ENCODE measurements at regions not wholly inside any gene's neighbourhood (a gene's known extent, or its start where the extent isn't known, plus 50 kb on each side); places are given as distances from the start of the nearest gene placed in this dataset.
"Not testable (repeated sequence)": the region's sequence is repeated elsewhere in the genome, so short reads cannot be mapped to it uniquely, and the experiment has no call there.

GRCh38 chr9:94400461-94400860 is 72.0 kb upstream of the NUTM2F start:
- H2BK15ac ChIP-seq (replicated peaks; ENCODE audit: low read depth); H4K5ac ChIP-seq (ENCODE audit: low read length); H3K23ac ChIP-seq (ENCODE audit: low read length); H4K8ac ChIP-seq (ENCODE audit: low read depth, low read length); H3K4me2 ChIP-seq (ENCODE audit: low read length); H3K36me3 ChIP-seq (ENCODE audit: control insufficient read depth, insufficient read depth, low read length); H3K27ac ChIP-seq (ENCODE audit: low read depth, low read length); H3K27me3 ChIP-seq (ENCODE audit: insufficient read depth, low read length, poor library complexity); DNase-seq; H3K18ac ChIP-seq (ENCODE audit: low read length); H2BK5ac ChIP-seq (ENCODE audit: low read length); H3K56ac ChIP-seq (ENCODE audit: low read length); H3K79me1 ChIP-seq (ENCODE audit: low read length); H3K4me1 ChIP-seq (ENCODE audit: control insufficient read depth, low read depth, low read length); H3K9ac ChIP-seq (ENCODE audit: low read length); H3K79me2 ChIP-seq (ENCODE audit: control insufficient read depth, insufficient read depth, low read length); H2BK120ac ChIP-seq (ENCODE audit: low read depth, low read length); H2AK5ac ChIP-seq (ENCODE audit: low read length); H3K4me3 ChIP-seq (ENCODE audit: low read length); H3K4ac ChIP-seq (ENCODE audit: low read depth, low read length): not testable (repeated sequence)
- WGBS (ENCODE audit: extremely low coverage, insufficient coverage, low lambda C conversion rate): no CpG with 5 or more reads among the region's 4 CpGs

GRCh38 chr9:94402795-94403194 is 74.4 kb upstream of the NUTM2F start:
- not testable (repeated sequence) for H3K23ac ChIP-seq (ENCODE audit: low read length); H2BK120ac ChIP-seq (ENCODE audit: low read depth, low read length); H3K27me3 ChIP-seq (ENCODE audit: insufficient read depth, low read length, poor library complexity); H3K4me2 ChIP-seq (ENCODE audit: low read length); H3K27ac ChIP-seq (ENCODE audit: low read depth, low read length); H3K79me1 ChIP-seq (ENCODE audit: low read length); H2AK5ac ChIP-seq (ENCODE audit: low read length); H3K56ac ChIP-seq (ENCODE audit: low read length); H2BK5ac ChIP-seq (ENCODE audit: low read length); H3K4me3 ChIP-seq (ENCODE audit: low read length); DNase-seq; H3K36me3 ChIP-seq (ENCODE audit: control insufficient read depth, insufficient read depth, low read length); H4K5ac ChIP-seq (ENCODE audit: low read length); H3K9ac ChIP-seq (ENCODE audit: low read length); H2BK15ac ChIP-seq (replicated peaks; ENCODE audit: low read depth); H3K4me1 ChIP-seq (ENCODE audit: control insufficient read depth, low read depth, low read length); H3K18ac ChIP-seq (ENCODE audit: low read length); H3K4ac ChIP-seq (ENCODE audit: low read depth, low read length); H4K8ac ChIP-seq (ENCODE audit: low read depth, low read length); H3K79me2 ChIP-seq (ENCODE audit: control insufficient read depth, insufficient read depth, low read length)
- no CpG with 5 or more reads among the region's 1 CpG for WGBS (ENCODE audit: extremely low coverage, insufficient coverage, low lambda C conversion rate)

DNA sequence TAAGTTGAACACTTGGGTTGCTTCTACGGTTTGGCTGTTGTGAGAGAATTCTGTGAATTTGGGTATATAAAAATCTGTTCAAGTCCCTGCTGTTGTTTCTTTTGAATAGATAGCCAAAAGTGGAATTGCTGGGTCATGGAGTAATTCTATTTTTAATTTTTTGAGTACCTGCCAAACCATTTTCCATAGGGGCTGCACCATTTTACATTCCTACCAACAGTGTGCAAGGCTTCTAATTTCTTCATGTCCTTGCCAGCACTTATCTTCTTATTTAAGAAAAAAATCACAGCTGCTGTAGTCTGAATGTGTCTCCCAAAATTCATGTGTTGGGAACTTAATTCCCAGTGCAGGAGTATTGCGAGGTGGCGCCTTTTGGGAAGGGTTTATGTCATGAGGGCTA is 75.1 kb upstream of the NUTM2F start:
- not testable (repeated sequence) for H3K27me3 ChIP-seq (ENCODE audit: insufficient read depth, low read length, poor library complexity); H3K36me3 ChIP-seq (ENCODE audit: control insufficient read depth, insufficient read depth, low read length)
- no CpG with 5 or more reads among the region's 3 CpGs for WGBS (ENCODE audit: extremely low coverage, insufficient coverage, low lambda C conversion rate)

GRCh38 chr9:94413665-94414064 is 85.2 kb upstream of the NUTM2F start:
- not testable (repeated sequence) for H2BK5ac ChIP-seq (ENCODE audit: low read length); H3K18ac ChIP-seq (ENCODE audit: low read length); H3K4me3 ChIP-seq (ENCODE audit: low read length); DNase-seq; H3K9ac ChIP-seq (ENCODE audit: low read length); H3K36me3 ChIP-seq (ENCODE audit: control insufficient read depth, insufficient read depth, low read length); H3K4me1 ChIP-seq (ENCODE audit: control insufficient read depth, low read depth, low read length); H4K8ac ChIP-seq (ENCODE audit: low read depth, low read length); H3K4ac ChIP-seq (ENCODE audit: low read depth, low read length); H2BK120ac ChIP-seq (ENCODE audit: low read depth, low read length); H3K23ac ChIP-seq (ENCODE audit: low read length); H2BK15ac ChIP-seq (replicated peaks; ENCODE audit: low read depth); H4K5ac ChIP-seq (ENCODE audit: low read length); H3K79me1 ChIP-seq (ENCODE audit: low read length); H2AK5ac ChIP-seq (ENCODE audit: low read length); H3K56ac ChIP-seq (ENCODE audit: low read length); H3K79me2 ChIP-seq (ENCODE audit: control insufficient read depth, insufficient read depth, low read length); H3K27me3 ChIP-seq (ENCODE audit: insufficient read depth, low read length, poor library complexity); H3K27ac ChIP-seq (ENCODE audit: low read depth, low read length); H3K4me2 ChIP-seq (ENCODE audit: low read length)
- WGBS (ENCODE audit: extremely low coverage, insufficient coverage, low lambda C conversion rate): no CpG with 5 or more reads among the region's 2 CpGs

More for the DNA sequence above, 75.1 kb upstream of the NUTM2F start:
- not testable (repeated sequence) for H3K23ac ChIP-seq (ENCODE audit: low read length); H2AK5ac ChIP-seq (ENCODE audit: low read length); H2BK5ac ChIP-seq (ENCODE audit: low read length); H3K4ac ChIP-seq (ENCODE audit: low read depth, low read length); H4K5ac ChIP-seq (ENCODE audit: low read length); H3K27ac ChIP-seq (ENCODE audit: low read depth, low read length); H3K4me1 ChIP-seq (ENCODE audit: control insufficient read depth, low read depth, low read length); H3K56ac ChIP-seq (ENCODE audit: low read length); DNase-seq; H3K4me2 ChIP-seq (ENCODE audit: low read length); H3K18ac ChIP-seq (ENCODE audit: low read length); H4K8ac ChIP-seq (ENCODE audit: low read depth, low read length); H2BK15ac ChIP-seq (replicated peaks; ENCODE audit: low read depth); H2BK120ac ChIP-seq (ENCODE audit: low read depth, low read length); H3K79me2 ChIP-seq (ENCODE audit: control insufficient read depth, insufficient read depth, low read length); H3K79me1 ChIP-seq (ENCODE audit: low read length); H3K4me3 ChIP-seq (ENCODE audit: low read length); H3K9ac ChIP-seq (ENCODE audit: low read length)

DNA sequence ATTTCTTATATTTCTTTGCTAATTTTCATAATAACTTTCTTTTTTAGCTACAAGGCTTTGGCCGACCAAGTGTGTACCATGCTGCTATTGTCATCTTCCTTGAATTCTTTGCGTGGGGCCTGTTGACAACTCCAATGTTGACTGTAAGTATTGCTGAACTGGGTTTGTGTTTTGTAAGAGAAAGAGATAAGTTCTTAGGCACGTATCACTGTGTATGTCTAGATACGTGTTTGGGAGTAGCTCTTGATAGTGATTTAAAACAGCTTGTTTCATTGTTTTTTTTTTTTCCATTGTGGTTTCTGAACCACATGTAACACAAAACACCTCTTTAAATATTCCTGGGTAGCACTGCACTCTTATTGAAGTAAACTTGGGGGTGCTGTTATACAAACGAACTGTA is 86.7 kb upstream of the NUTM2F start:
- not testable (repeated sequence) for H2BK15ac ChIP-seq (replicated peaks; ENCODE audit: low read depth); H2AK5ac ChIP-seq (ENCODE audit: low read length); H3K27me3 ChIP-seq (ENCODE audit: insufficient read depth, low read length, poor library complexity); H3K4me2 ChIP-seq (ENCODE audit: low read length); H3K4me3 ChIP-seq (ENCODE audit: low read length); H3K36me3 ChIP-seq (ENCODE audit: control insufficient read depth, insufficient read depth, low read length); H3K27ac ChIP-seq (ENCODE audit: low read depth, low read length); H3K4ac ChIP-seq (ENCODE audit: low read depth, low read length); H2BK5ac ChIP-seq (ENCODE audit: low read length); H3K79me1 ChIP-seq (ENCODE audit: low read length); H4K8ac ChIP-seq (ENCODE audit: low read depth, low read length); DNase-seq; H3K56ac ChIP-seq (ENCODE audit: low read length); H3K79me2 ChIP-seq (ENCODE audit: control insufficient read depth, insufficient read depth, low read length); H4K5ac ChIP-seq (ENCODE audit: low read length); H3K23ac ChIP-seq (ENCODE audit: low read length); H3K9ac ChIP-seq (ENCODE audit: low read length); H3K4me1 ChIP-seq (ENCODE audit: control insufficient read depth, low read depth, low read length); H2BK120ac ChIP-seq (ENCODE audit: low read depth, low read length); H3K18ac ChIP-seq (ENCODE audit: low read length)
- no CpG with 5 or more reads among the region's 5 CpGs for WGBS (ENCODE audit: extremely low coverage, insufficient coverage, low lambda C conversion rate)

DNA sequence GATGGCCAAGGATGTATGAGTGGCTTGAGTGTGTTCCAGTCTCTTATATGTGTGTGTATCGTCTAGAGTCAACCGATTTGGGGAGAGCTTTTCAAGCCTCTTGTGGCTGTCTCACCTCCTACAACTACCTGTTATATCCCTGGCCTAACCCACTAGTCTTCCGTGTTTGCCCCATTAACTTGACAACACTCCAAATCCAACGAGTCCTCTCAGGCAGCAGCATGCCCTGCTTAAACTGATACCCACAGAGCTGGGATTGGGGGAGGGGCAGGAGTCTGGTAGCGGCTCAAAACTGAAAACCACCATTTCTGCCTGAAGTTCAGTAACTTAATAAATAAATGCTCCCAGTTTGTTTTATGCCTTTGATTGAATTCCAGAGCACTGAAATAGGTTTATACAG is 91.7 kb upstream of the NUTM2F start:
- peak; percentile 23 for DNase-seq
- not testable (repeated sequence) for H3K4me3 ChIP-seq (ENCODE audit: low read length); H3K56ac ChIP-seq (ENCODE audit: low read length); H2AK5ac ChIP-seq (ENCODE audit: low read length); H4K5ac ChIP-seq (ENCODE audit: low read length); H3K4me2 ChIP-seq (ENCODE audit: low read length); H3K79me1 ChIP-seq (ENCODE audit: low read length); H3K36me3 ChIP-seq (ENCODE audit: control insufficient read depth, insufficient read depth, low read length); H3K9ac ChIP-seq (ENCODE audit: low read length); H2BK15ac ChIP-seq (replicated peaks; ENCODE audit: low read depth); H3K18ac ChIP-seq (ENCODE audit: low read length); H3K27me3 ChIP-seq (ENCODE audit: insufficient read depth, low read length, poor library complexity); H3K4ac ChIP-seq (ENCODE audit: low read depth, low read length); H2BK120ac ChIP-seq (ENCODE audit: low read depth, low read length); H3K23ac ChIP-seq (ENCODE audit: low read length); H3K79me2 ChIP-seq (ENCODE audit: control insufficient read depth, insufficient read depth, low read length); H4K8ac ChIP-seq (ENCODE audit: low read depth, low read length); H3K27ac ChIP-seq (ENCODE audit: low read depth, low read length); H3K4me1 ChIP-seq (ENCODE audit: control insufficient read depth, low read depth, low read length); H2BK5ac ChIP-seq (ENCODE audit: low read length)
- WGBS (ENCODE audit: extremely low coverage, insufficient coverage, low lambda C conversion rate): no CpG with 5 or more reads among the region's 5 CpGs
